Neural crest cell (in vitro differentiated cells): ENCODE measurements at regions not wholly inside any gene's neighbourhood (a gene's known extent, or its start where the extent isn't known, plus 50 kb on each side); places are given as distances from the start of the nearest gene placed in this dataset.

Experiments used
- DNase-seq: peaks from one replicate; pipeline ENCODE4 v3.0.0; 2021; ENCODE audit warnings: low read depth, mixed read lengths, low spot score
- H3K27ac Mint-ChIP-seq: one replicate; pipeline ENCODE4 v1.8.0; 2021; ENCODE audit warnings: mild to moderate bottlenecking, mixed read lengths; ENCODE audit not compliant: unreplicated experiment
- H3K27me3 Mint-ChIP-seq: 2 replicates; pipeline ENCODE4 v1.8.0; 2021; ENCODE audit warnings: low read depth, mild to moderate bottlenecking, mixed read lengths
- H3K36me3 Mint-ChIP-seq: 2 replicates; pipeline ENCODE4 v1.8.0; 2021; ENCODE audit warnings: low read depth, mild to moderate bottlenecking, mixed read lengths
- H3K4me1 Mint-ChIP-seq: 2 replicates; pipeline ENCODE4 v1.8.0; 2021; ENCODE audit warnings: mixed read lengths
- H3K4me3 Mint-ChIP-seq: one replicate; pipeline ENCODE4 v1.8.0; 2021; ENCODE audit warnings: mild to moderate bottlenecking, mixed read lengths
- H3K9me3 Mint-ChIP-seq: 2 replicates; pipeline ENCODE4 v1.8.0; 2021; ENCODE audit warnings: mixed read lengths
- TF ChIP-seq, protein P1 (sequence below): fragments of 200-600 bp; sonication (generic); conservative IDR thresholded peaks from 2 replicates; pipeline ENCODE4 v1.5.0; 2021; ENCODE audit warnings: antibody characterized with exemption, mild to moderate bottlenecking

DNA sequence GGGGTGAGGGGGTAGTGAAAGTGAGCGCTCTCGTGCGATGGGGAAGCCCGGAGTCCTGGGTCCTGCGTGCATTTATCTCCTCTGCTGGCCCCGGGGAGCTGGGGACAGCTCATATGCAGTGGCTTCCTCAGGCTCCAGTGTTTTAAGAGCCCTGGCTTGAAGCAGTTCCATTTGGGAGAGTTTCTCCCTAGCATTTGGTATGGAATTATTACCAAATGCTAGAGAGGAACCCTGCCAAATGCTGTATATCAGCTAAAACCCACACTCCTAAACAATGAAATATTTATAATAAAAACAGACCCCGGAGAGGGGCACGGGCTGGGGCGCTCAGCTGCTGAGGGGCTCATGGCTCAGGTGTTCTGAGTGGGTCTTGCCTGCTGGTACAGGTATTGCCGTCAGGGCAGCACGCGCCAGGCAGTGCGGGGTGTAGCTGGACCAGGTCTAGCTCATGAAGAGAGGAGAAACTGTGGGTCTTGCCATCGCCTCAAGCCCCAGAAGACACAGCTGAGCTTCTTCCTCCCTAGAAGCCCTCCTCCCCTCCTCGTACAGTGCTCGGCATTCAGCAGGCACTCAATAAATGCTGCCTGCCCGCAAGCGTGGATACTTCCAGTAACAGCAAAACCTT lies 163.6 kb upstream of the ZNF536 start:
- DNase-seq = no peak
- H3K4me3 Mint-ChIP-seq = no peak overlapping the region
- TF ChIP-seq, protein P1, sequence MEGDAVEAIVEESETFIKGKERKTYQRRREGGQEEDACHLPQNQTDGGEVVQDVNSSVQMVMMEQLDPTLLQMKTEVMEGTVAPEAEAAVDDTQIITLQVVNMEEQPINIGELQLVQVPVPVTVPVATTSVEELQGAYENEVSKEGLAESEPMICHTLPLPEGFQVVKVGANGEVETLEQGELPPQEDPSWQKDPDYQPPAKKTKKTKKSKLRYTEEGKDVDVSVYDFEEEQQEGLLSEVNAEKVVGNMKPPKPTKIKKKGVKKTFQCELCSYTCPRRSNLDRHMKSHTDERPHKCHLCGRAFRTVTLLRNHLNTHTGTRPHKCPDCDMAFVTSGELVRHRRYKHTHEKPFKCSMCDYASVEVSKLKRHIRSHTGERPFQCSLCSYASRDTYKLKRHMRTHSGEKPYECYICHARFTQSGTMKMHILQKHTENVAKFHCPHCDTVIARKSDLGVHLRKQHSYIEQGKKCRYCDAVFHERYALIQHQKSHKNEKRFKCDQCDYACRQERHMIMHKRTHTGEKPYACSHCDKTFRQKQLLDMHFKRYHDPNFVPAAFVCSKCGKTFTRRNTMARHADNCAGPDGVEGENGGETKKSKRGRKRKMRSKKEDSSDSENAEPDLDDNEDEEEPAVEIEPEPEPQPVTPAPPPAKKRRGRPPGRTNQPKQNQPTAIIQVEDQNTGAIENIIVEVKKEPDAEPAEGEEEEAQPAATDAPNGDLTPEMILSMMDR = no peak
- no peaks in the 10 kb centered on the region for H3K27me3 Mint-ChIP-seq
- no peak overlapping the region for H3K27ac Mint-ChIP-seq
- H3K4me1 Mint-ChIP-seq = no peaks in the 10 kb centered on the region
- no peaks in the 10 kb centered on the region for H3K36me3 Mint-ChIP-seq
- H3K9me3 Mint-ChIP-seq = no peaks in the 10 kb centered on the region

DNA sequence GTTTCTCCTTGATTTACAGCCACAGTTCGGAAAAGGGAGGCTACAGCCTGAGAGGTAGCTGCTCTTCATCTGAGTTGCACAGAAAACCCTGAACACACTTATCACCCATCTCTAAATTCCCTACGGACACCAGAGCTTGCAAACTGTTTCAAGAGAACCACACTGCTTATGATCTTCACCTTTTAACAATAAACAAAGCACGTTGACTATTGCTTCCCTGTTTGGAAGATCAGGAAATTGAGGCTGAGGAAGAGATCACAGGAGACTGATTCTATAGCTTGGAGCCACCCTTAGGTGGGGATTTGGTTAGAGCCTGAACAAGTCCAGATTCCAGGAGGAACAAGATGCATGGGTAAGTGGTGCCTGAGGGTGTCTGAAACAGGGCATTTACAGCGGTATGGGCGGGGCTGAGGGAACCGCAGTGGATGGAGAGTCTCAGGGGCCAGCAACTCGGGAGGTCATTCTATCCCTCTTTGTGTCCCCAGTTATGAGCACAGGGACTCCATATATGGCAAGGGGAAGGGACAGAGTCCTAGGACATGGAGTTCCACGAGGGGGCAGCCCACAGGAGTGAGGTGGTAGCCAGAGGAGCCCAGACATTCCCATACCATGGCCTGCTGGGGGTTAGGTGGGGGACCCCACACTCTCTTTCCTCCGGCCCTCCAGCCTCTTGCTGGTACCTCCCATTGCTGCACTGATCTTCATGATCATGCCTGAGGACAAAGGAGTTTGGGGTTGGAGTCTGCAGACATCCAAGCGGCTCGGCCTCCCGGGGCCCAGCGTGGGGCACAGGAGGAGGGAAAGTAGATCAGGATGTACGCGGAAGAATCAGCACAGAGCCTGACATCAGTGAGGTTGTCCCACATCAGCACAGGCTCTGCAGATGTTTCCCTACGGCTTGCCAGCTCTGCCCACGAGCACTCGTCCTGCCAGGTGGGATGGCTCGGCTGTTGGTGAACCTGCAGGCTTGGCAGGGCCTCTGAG lies 162.3 kb upstream of the ZNF536 start:
- Mint-ChIP-seq H3K4me1 (no peaks in the 10 kb centered on the region), H3K9me3 (no peaks in the 10 kb centered on the region), H3K4me3 (no peak overlapping the region), H3K36me3 (no peaks in the 10 kb centered on the region), H3K27ac (no peak overlapping the region), H3K27me3 (no peaks in the 10 kb centered on the region)
- DNase-seq = no peak
- TF ChIP-seq, protein P1 = no peak

DNA sequence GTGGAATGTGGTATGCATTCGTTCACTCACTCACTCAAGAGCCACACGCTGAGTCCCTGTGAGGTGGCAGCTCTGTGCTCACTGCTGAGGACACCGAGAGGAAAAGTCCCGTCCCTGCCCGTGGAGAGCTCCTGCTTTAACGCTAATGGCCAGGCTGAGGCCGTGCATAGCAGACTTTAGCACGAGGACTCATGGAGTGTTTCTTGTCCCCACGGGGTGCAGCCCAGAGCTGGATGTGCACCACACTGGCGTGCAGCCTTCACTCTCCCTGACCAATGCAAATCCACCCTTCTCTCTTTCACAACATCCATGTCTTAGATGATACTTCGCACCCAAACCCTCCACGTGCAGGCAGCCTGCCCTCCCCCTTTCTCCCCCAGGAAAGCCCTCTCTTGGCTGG lies 159.6 kb upstream of the ZNF536 start:
- no peak for DNase-seq
- Mint-ChIP-seq H3K36me3 (no peaks in the 10 kb centered on the region), H3K27me3 (no peaks in the 10 kb centered on the region), H3K4me1 (no peaks in the 10 kb centered on the region), H3K27ac (peak overlapping the region; percentile 46), H3K4me3 (no peak overlapping the region), H3K9me3 (no peaks in the 10 kb centered on the region)
- TF ChIP-seq, protein P1 = no peak

DNA sequence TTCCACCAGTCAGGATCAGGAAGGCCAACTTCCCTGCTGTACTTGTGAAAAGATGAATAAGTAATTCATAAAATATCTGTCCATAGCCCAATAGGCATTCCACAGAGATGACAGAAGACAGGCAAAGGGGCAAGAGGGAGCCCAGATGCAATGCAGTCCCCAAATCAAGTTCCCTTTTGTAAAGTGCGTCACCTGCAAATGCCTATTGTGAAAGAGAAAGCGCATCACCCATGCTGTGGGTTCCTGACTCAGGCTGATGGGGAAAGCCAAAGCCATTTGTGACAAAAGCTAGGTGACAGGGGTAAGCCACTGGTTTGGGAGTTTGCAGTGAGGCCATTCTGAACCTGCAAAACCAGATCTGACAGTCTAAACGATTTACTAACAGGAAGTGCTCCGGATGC lies 157.5 kb upstream of the ZNF536 start:
- DNase-seq = no peak
- no peak overlapping the region for H3K4me3 Mint-ChIP-seq
- H3K27me3 Mint-ChIP-seq = peaks cover 2% of the 10 kb centered on the region
- H3K27ac Mint-ChIP-seq = no peak overlapping the region
- H3K9me3 Mint-ChIP-seq = no peaks in the 10 kb centered on the region
- no peaks in the 10 kb centered on the region for H3K4me1 Mint-ChIP-seq
- TF ChIP-seq, protein P1 = no peak
- H3K36me3 Mint-ChIP-seq = no peaks in the 10 kb centered on the region

DNA sequence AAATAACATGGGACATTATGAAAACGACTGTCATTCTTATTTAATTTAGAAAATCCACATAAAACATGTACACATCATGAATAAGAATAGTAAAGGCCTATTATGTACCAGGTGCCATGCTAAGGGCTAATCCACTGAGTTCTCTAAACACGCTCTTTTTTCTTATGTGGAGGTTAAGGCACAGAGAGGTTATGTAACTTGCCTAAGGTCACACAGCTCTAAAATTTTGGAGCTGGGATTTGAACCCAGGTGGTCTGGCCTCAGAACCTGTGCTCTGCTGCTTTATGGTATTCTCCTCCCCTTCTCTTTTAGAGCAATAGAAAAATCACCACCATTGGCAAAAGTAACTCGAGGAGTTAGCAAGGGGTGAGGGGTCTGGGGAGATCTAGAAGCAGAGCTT lies 156.9 kb upstream of the ZNF536 start:
- DNase-seq = no peak
- Mint-ChIP-seq H3K4me3 (no peak overlapping the region), H3K27me3 (peaks cover 3% of the 10 kb centered on the region), H3K36me3 (no peaks in the 10 kb centered on the region), H3K27ac (no peak overlapping the region), H3K4me1 (no peaks in the 10 kb centered on the region), H3K9me3 (no peaks in the 10 kb centered on the region)
- TF ChIP-seq, protein P1 = no peak
